ENCODE measurements at regions not wholly inside any gene's neighbourhood (a gene's known extent, or its start where the extent isn't known, plus 50 kb on each side); places are given as distances from the start of the nearest gene placed in this dataset.

DNA sequence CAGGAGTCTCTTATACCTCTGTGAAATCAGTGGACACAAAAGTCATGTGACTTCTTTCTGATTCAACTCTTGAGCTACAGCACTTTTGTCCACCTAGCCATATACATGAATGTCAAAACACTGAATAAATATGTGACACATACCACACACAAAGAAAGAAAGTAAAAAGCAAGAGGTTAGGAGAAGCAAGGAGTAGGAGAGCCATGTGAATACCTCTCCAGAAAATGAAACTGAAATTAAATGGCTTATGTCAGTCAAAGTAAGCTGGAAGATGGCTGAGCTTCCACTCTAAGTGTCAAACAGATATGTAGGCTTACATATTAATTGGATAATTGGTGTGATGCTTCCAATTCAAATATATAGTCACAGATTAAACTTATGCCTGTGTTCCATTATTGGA, 1050.5 kb downstream of the BCL11A start:
- TF ChIP-seq EZH2 (IDR thresholded peaks at IDR 0.05; ENCODE audit: insufficient read depth, poor library complexity, severe bottlenecking) (no peak), EZH2phosphoT487 (IDR thresholded peaks at IDR 0.05; ENCODE audit: insufficient read depth, low read depth) (no peak)

Data from GM23248 (cell line).